ENCODE measurements at regions not wholly inside any gene's neighbourhood (a gene's known extent, or its start where the extent isn't known, plus 50 kb on each side); places are given as distances from the start of the nearest gene placed in this dataset.

- DNase-seq: no peak
These were observed 61.9 kb upstream of the CIBAR2 start for GRCh38 chr16:85173981-85174751.

- DNase-seq: no peak
These were observed 62.8 kb upstream of the CIBAR2 start for GRCh38 chr16:85174871-85175723.

- no peak for DNase-seq
These were observed 63.5 kb upstream of the CIBAR2 start for GRCh38 chr16:85175724-85176233.

- DNase-seq: no peak
These were observed 64.5 kb upstream of the CIBAR2 start for GRCh38 chr16:85176541-85177447.

GRCh38 chr16:85177448-85177846 lies 65.2 kb upstream of the CIBAR2 start:
- no peak for DNase-seq

- no peak for DNase-seq
These were observed 65.8 kb upstream of the CIBAR2 start for GRCh38 chr16:85178006-85178591.

- DNase-seq: no peak
These were observed 66.3 kb upstream of the CIBAR2 start for GRCh38 chr16:85178596-85178995.

GRCh38 chr16:85179344-85180046 lies 67.2 kb upstream of the CIBAR2 start:
- no peak for DNase-seq

- DNase-seq: no peak
These were observed 68.0 kb upstream of the CIBAR2 start for GRCh38 chr16:85180047-85180826.

- DNase-seq: no peak
These were observed 68.8 kb upstream of the CIBAR2 start for GRCh38 chr16:85180827-85181738.

- no peak for DNase-seq
These were observed 69.5 kb upstream of the CIBAR2 start for GRCh38 chr16:85181739-85182129.

- no peak for DNase-seq
These were observed 70.0 kb upstream of the CIBAR2 start for GRCh38 chr16:85182286-85182685.

GRCh38 chr16:85182774-85183173 lies 70.5 kb upstream of the CIBAR2 start:
- DNase-seq: no peak

- no peak for DNase-seq
These were observed 71.3 kb upstream of the CIBAR2 start for GRCh38 chr16:85183564-85183963.

- no peak for DNase-seq
These were observed 72.1 kb upstream of the CIBAR2 start for GRCh38 chr16:85184404-85184803.

- no peak for DNase-seq
These were observed 73.2 kb upstream of the CIBAR2 start for GRCh38 chr16:85185303-85186100.

- DNase-seq: no peak
These were observed 74.7 kb upstream of the CIBAR2 start for GRCh38 chr16:85187002-85187401.

GRCh38 chr16:85187447-85187846 lies 75.2 kb upstream of the CIBAR2 start:
- no peak for DNase-seq

- no peak for DNase-seq
These were observed 75.6 kb upstream of the CIBAR2 start for GRCh38 chr16:85187886-85188285.

All from NCI-H526 treated with DMSO at 0.1 percent for 48 hours (cell line).